ENCODE measurements at regions not wholly inside any gene's neighbourhood (a gene's known extent, or its start where the extent isn't known, plus 50 kb on each side); places are given as distances from the start of the nearest gene placed in this dataset.

- TF ChIP-seq, protein P1, sequence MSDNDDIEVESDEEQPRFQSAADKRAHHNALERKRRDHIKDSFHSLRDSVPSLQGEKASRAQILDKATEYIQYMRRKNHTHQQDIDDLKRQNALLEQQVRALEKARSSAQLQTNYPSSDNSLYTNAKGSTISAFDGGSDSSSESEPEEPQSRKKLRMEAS (IDR thresholded peaks at IDR 0.05), result no peak
- TF ChIP-seq TCF12 (IDR thresholded peaks at IDR 0.05; ENCODE audit: low read depth) (no peak), YY1 (IDR thresholded peaks at IDR 0.05; ENCODE audit: low read depth) (no peak), CEBPB (IDR thresholded peaks at IDR 0.05) (no peak), EGR1 (IDR thresholded peaks at IDR 0.05) (no peak), EP300 (IDR thresholded peaks at IDR 0.05; ENCODE audit: borderline replicate concordance) (no peak)
Measured at GRCh38 chr14:98592611-98593170, 679.3 kb downstream of the BCL11B start.
